ENCODE measurements at regions not wholly inside any gene's neighbourhood (a gene's known extent, or its start where the extent isn't known, plus 50 kb on each side); places are given as distances from the start of the nearest gene placed in this dataset.

DNA sequence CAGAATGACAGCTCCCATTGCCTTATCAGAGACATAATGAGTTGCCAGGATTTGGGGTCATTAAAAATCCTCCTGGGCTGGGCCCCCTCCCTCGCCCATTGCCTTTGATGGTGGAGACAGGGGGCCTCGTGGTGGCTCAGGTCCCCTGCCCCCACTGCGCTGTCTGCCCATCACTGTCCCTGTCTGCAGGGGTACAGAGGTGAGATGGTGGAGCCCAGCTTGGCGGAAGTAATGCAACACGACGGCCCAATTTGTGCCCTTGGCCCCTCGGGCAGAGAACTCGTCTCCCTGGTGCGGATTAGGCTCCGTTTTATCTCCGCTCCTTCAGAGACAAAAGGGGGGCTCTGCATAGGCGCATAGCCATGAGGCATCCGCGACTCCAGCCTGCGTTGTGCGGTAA, 152.4 kb upstream of the UNC5B start:
- WGBS, 3 donors: 78 to 89% (median 84%) methylated on average over 16 of the region's 16 CpGs
- DNase-seq: no peak
- Histone ChIP-seq H3K36me3 (no peaks in the 10 kb centered on the region), H3K4me3 (no peak overlapping the region), H3K9me3 (no peaks in the 10 kb centered on the region), H3K27me3 (no peaks in the 10 kb centered on the region), H3K4me1 (ENCODE audit: insufficient read depth) (no peaks in the 10 kb centered on the region), H3K27ac (no peak overlapping the region)
- intact Hi-C loops (cut with DNase I): no loop called here
- TF ChIP-seq EP300 (IDR thresholded peaks at IDR 0.05) (no peak), POLR2A (IDR thresholded peaks at IDR 0.05) (no peak)
- TF ChIP-seq, protein P1, sequence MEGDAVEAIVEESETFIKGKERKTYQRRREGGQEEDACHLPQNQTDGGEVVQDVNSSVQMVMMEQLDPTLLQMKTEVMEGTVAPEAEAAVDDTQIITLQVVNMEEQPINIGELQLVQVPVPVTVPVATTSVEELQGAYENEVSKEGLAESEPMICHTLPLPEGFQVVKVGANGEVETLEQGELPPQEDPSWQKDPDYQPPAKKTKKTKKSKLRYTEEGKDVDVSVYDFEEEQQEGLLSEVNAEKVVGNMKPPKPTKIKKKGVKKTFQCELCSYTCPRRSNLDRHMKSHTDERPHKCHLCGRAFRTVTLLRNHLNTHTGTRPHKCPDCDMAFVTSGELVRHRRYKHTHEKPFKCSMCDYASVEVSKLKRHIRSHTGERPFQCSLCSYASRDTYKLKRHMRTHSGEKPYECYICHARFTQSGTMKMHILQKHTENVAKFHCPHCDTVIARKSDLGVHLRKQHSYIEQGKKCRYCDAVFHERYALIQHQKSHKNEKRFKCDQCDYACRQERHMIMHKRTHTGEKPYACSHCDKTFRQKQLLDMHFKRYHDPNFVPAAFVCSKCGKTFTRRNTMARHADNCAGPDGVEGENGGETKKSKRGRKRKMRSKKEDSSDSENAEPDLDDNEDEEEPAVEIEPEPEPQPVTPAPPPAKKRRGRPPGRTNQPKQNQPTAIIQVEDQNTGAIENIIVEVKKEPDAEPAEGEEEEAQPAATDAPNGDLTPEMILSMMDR (IDR thresholded peaks at IDR 0.05): no peak

DNA sequence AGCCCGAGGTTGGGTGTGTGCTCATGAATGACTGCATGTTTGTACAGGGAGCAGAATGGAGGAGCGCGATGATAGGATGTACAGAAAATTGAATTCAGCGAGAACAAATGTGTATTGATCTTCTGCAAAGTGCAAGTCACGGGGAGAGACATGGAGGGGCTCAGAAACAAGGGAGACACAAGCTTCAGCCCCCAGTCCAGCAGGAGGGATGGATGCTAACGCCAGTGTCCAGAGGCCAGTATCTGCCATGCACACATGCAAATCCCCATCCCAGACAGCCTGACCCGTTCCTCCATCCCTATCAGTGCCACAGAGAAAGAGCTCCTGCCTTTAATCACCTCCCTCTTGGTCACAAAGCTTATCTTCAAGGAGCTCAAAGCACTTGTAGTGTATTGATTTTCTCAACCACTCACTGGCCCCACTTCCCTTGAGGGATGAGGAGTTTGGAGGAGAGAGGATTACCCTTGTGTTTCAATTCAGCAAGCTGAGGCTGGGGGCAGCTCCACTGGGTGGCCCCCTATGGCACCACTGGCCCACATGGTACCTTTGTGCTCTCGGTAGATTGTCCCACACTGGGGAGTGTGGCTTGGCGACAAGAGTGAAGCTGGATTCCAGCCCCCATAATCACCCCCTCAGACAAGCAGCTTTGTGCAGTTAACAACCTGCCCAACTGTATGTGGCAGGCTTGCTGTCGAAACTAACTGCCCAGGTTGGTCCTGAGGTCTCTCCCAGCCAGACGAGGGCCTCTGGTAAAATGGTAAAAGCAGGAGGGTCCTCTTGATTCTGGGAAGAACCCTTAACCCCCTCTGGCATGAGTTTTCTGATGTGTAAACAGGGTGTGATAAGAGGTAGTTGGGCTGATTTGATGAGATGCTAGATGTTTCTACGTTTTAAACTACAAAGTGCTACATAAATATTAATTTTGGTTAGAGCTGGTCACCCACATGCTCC, 151.6 kb upstream of the UNC5B start:
- Histone ChIP-seq H3K4me3 (no peak overlapping the region), H3K4me1 (ENCODE audit: insufficient read depth) (no peaks in the 10 kb centered on the region), H3K9me3 (no peaks in the 10 kb centered on the region), H3K36me3 (no peaks in the 10 kb centered on the region), H3K27ac (no peak overlapping the region), H3K27me3 (no peaks in the 10 kb centered on the region)
- WGBS, 3 donors: 89 to 91% (median 90%) methylated on average over 12 of the region's 12 CpGs
- intact Hi-C loops (cut with DNase I): no loop called here
- TF ChIP-seq, protein P1 (IDR thresholded peaks at IDR 0.05): no peak
- TF ChIP-seq POLR2A (IDR thresholded peaks at IDR 0.05): no peak
- DNase-seq: no peak

DNA sequence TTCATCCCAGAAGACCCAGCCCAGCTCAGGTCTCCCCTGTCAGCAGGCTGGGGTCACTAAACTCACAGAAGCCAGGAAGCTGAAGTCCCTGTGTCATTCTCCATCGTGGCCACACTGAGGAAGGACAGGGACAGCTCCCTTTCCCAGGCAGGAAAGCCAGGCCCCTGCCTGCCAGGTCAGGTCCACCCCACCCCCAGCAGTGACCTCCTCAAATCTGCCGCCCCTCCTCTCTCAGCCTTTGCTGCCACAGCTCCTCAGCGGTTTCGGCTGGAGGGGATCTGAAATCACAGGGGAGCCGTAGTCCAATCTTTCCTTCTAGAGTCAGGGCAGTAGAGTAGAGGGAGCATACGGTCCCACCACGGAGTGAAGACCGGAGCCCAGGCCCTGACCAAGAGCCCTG, 150.9 kb upstream of the UNC5B start:
- H3K27ac ChIP-seq: no peak overlapping the region
- no peaks in the 10 kb centered on the region for H3K9me3 ChIP-seq
- DNase-seq: no peak
- intact Hi-C loops (cut with DNase I): no loop called here
- H3K4me1 ChIP-seq (ENCODE audit: insufficient read depth): no peaks in the 10 kb centered on the region
- H3K27me3 ChIP-seq: no peaks in the 10 kb centered on the region
- no peak overlapping the region for H3K4me3 ChIP-seq
- H3K36me3 ChIP-seq: no peaks in the 10 kb centered on the region
- TF ChIP-seq EP300 (IDR thresholded peaks at IDR 0.05): no peak
- TF ChIP-seq, protein P1 (IDR thresholded peaks at IDR 0.05): no peak
- TF ChIP-seq POLR2A (IDR thresholded peaks at IDR 0.05): no peak
- WGBS, 3 donors: 74 to 88% (median 85%) methylated on average over 7 to 8 of the region's 8 CpGs

DNA sequence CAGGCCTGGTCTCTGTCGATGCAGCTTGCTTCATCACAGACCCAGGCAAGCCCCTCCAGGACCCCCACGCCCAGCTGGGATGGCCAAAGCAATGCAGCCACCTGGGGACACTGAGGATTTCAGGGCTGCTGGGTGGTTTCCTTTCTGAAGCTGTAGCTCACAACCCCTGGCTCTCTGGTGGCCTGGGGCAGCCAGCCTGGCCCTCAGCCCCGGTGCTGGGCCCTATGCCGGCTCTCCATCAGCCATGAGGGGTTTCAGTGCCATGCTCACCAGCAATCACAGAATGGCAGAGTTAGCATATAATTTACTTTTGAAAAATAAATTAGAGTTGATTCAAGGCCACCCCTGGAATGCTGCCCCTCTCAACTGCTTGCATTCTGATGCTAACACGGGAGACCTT, 150.2 kb upstream of the UNC5B start:
- Histone ChIP-seq H3K36me3 (no peaks in the 10 kb centered on the region), H3K4me3 (no peak overlapping the region), H3K9me3 (no peaks in the 10 kb centered on the region), H3K4me1 (ENCODE audit: insufficient read depth) (no peaks in the 10 kb centered on the region), H3K27ac (no peak overlapping the region), H3K27me3 (no peaks in the 10 kb centered on the region)
- no peak for TF ChIP-seq EP300 (IDR thresholded peaks at IDR 0.05)
- TF ChIP-seq, protein P1 (IDR thresholded peaks at IDR 0.05): no peak
- no peak for TF ChIP-seq POLR2A (IDR thresholded peaks at IDR 0.05)
- 63 to 81% (median 71%) methylated on average over 5 of the region's 5 CpGs for WGBS, 3 donors
- intact Hi-C loops (cut with DNase I): no loop called here
- DNase-seq: no peak

All from ovary (tissue), 7 donors.